Caco-2 (cell line): ENCODE measurements at regions not wholly inside any gene's neighbourhood (a gene's known extent, or its start where the extent isn't known, plus 50 kb on each side); places are given as distances from the start of the nearest gene placed in this dataset.

Source experiments
- BruUV-seq: library from RNA; stranded (reverse); fragments of 400-500 nt; replicated peaks from 2 replicates; lab custom pipeline; 2021; lab: Mats Ljungman, UMichigan
- CTCF ChIA-PET: fragments of 300-600 bp; sonication (Branson Sonifier 250); formaldehyde crosslinking; loops from one replicate; lab custom pipeline; 2022; ENCODE audit warnings: antibody characterized with exemption; lab: Charles Lee
- POLR2A ChIA-PET: fragments of 300-600 bp; sonication (Branson Sonifier 250); formaldehyde crosslinking; loops from one replicate; lab custom pipeline; 2022; ENCODE audit warnings: antibody characterized with exemption; lab: Charles Lee
- DNase-seq, 2 experiments: peaks; one replicate each; pipeline versions ENCODE4 v3.0.0 to v3.0.0-alpha.2; 2020 to 2022
- H3K27me3 ChIP-seq: replicated peaks from 2 replicates; pipeline ENCODE4 v1.6.0; 2011; ENCODE audit warnings: low read length; ENCODE audit not compliant: control insufficient read depth, insufficient read depth
- H3K36me3 ChIP-seq: 2 replicates; pipeline ENCODE4 v1.5.1; 2011; ENCODE audit warnings: low read length; ENCODE audit not compliant: control insufficient read depth, insufficient read depth
- H3K4me1 ChIP-seq: fragments of 250-450 bp; sonication (Bioruptor Pico); 2 replicates; pipeline ENCODE4 v1.5.1; 2020; ENCODE audit warnings: mild to moderate bottlenecking
- H3K4me3 ChIP-seq: 2 replicates; pipeline ENCODE4 v1.5.1; 2011; ENCODE audit warnings: low read depth, mild to moderate bottlenecking, control low read depth, low read length
- H3K9me3 ChIP-seq: fragments of 250-450 bp; sonication (Bioruptor Pico); 2 replicates; pipeline ENCODE4 v1.5.1; 2020; ENCODE audit warnings: mild to moderate bottlenecking, moderate library complexity
- H3K27ac Mint-ChIP-seq: one replicate; pipeline ENCODE4 v1.8.0; 2022; ENCODE audit warnings: mixed read lengths; ENCODE audit not compliant: unreplicated experiment
- H3K27me3 Mint-ChIP-seq: one replicate; pipeline ENCODE4 v1.8.0; 2022; ENCODE audit warnings: mixed read lengths; ENCODE audit not compliant: insufficient read depth, unreplicated experiment
- H3K36me3 Mint-ChIP-seq: one replicate; pipeline ENCODE4 v1.8.0; 2022; ENCODE audit warnings: mild to moderate bottlenecking, mixed read lengths; ENCODE audit not compliant: insufficient read depth, unreplicated experiment
- H3K4me1 Mint-ChIP-seq: one replicate; pipeline ENCODE4 v1.8.0; 2022; ENCODE audit warnings: low read depth, mixed read lengths; ENCODE audit not compliant: unreplicated experiment
- H3K4me3 Mint-ChIP-seq: one replicate; pipeline ENCODE4 v1.8.0; 2022; ENCODE audit warnings: mild to moderate bottlenecking, moderate library complexity, mixed read lengths; ENCODE audit not compliant: unreplicated experiment
- H3K9me3 Mint-ChIP-seq: one replicate; pipeline ENCODE4 v1.8.0; 2022; ENCODE audit warnings: mixed read lengths; ENCODE audit not compliant: unreplicated experiment
- intact Hi-C: fragments of 100-400 bp; cut with micrococcal nuclease; formaldehyde crosslinking; loops from one replicate; pipeline ENCODE4 v1.10.0; 2022; ENCODE audit not compliant: unreplicated experiment
- TF ChIP-seq, protein P1 (sequence below), 2 experiments: fragments of 200-600 bp in 1 of 2; IDR thresholded peaks; 1 replicate in 1 of 2; 2 replicates in 1 of 2; pipeline versions ENCODE4 v1.5.1 to v1.8.0; 2011 to 2022; ENCODE audit warnings: antibody characterized with exemption in 1 of 2, control low read depth in 1 of 2, inconsistent platforms in 1 of 2, low read depth in 1 of 2, low read length in 1 of 2, mild to moderate bottlenecking in 1 of 2, moderate library complexity in 1 of 2; ENCODE audit not compliant: insufficient read depth in 1 of 2, severe bottlenecking in 1 of 2, unreplicated experiment in 1 of 2

DNA sequence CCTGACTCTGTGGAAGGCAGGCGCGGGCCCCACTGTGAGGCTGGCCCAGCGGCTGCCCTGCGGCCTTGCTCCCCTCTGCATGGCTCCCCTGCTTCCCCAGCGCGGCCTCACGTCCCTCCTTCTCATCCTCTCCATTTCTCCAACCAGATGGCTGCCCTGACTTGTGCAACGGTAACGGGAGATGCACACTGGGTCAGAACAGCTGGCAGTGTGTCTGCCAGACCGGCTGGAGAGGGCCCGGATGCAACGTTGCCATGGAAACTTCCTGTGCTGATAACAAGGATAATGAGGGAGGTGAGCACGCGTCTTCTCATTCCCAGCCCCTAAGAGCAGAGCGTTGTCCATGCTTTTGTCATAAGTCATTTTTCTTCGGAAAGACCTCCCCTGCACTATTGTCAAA is 129.0 kb upstream of the WWC1 start:
- CTCF ChIA-PET: no interaction called here
- Histone ChIP-seq H3K4me3 (no peak overlapping the region), H3K27me3 (no peaks in the 10 kb centered on the region), H3K9me3 (no peaks in the 10 kb centered on the region), H3K4me1 (no peaks in the 10 kb centered on the region), H3K36me3 (no peaks in the 10 kb centered on the region)
- POLR2A ChIA-PET: no interaction called here
- no peak overlapping the region for H3K27ac Mint-ChIP-seq
- DNase-seq: no peak
- H3K36me3 Mint-ChIP-seq: no peaks in the 10 kb centered on the region
- H3K9me3 Mint-ChIP-seq: no peaks in the 10 kb centered on the region
- no TSS peak for BruUV-seq
- no peaks in the 10 kb centered on the region for H3K4me1 Mint-ChIP-seq
- peaks cover 16% of the 10 kb centered on the region for H3K27me3 Mint-ChIP-seq
- no peak overlapping the region for H3K4me3 Mint-ChIP-seq
- intact Hi-C loops: no loop called here
- TF ChIP-seq, protein P1, sequence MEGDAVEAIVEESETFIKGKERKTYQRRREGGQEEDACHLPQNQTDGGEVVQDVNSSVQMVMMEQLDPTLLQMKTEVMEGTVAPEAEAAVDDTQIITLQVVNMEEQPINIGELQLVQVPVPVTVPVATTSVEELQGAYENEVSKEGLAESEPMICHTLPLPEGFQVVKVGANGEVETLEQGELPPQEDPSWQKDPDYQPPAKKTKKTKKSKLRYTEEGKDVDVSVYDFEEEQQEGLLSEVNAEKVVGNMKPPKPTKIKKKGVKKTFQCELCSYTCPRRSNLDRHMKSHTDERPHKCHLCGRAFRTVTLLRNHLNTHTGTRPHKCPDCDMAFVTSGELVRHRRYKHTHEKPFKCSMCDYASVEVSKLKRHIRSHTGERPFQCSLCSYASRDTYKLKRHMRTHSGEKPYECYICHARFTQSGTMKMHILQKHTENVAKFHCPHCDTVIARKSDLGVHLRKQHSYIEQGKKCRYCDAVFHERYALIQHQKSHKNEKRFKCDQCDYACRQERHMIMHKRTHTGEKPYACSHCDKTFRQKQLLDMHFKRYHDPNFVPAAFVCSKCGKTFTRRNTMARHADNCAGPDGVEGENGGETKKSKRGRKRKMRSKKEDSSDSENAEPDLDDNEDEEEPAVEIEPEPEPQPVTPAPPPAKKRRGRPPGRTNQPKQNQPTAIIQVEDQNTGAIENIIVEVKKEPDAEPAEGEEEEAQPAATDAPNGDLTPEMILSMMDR (IDR thresholded peaks at IDR 0.05; ENCODE audit: insufficient read depth in 1 of 2, low read depth in 1 of 2, low read length in 1 of 2, severe bottlenecking in 1 of 2, unreplicated experiment in 1 of 2): no peak

DNA sequence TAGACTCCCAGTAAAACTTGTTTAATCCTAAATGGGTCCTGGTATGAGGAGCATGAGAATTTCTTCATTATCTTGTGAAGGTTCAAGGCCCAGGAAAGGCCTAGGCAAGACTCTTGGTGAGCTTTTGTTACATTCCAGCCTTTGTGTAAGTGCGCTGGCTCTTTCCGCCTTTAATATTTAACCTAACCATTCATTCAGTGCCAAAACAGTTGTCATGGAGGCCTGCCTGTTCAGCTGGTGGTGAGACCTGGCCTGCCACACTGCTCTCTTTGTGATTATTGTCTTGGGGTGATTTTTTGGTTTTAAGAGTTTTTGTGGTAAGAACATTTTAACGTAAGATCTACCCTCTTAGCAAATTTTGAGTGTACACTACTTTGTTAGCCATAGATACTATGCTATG is 127.5 kb upstream of the WWC1 start:
- BruUV-seq: no TSS peak
- intact Hi-C loops: no loop called here
- H3K36me3 ChIP-seq: no peaks in the 10 kb centered on the region
- H3K4me1 ChIP-seq: no peaks in the 10 kb centered on the region
- ChIA-PET POLR2A (no interaction called here), CTCF (no interaction called here)
- no peaks in the 10 kb centered on the region for H3K27me3 ChIP-seq
- TF ChIP-seq, protein P1 (IDR thresholded peaks at IDR 0.05; ENCODE audit: insufficient read depth in 1 of 2, low read depth in 1 of 2, low read length in 1 of 2, severe bottlenecking in 1 of 2, unreplicated experiment in 1 of 2): no peak
- H3K9me3 Mint-ChIP-seq: no peaks in the 10 kb centered on the region
- H3K9me3 ChIP-seq: no peaks in the 10 kb centered on the region
- no peaks in the 10 kb centered on the region for H3K4me1 Mint-ChIP-seq
- no peak for DNase-seq
- no peak overlapping the region for H3K4me3 ChIP-seq
- peaks cover 14% of the 10 kb centered on the region for H3K27me3 Mint-ChIP-seq
- H3K36me3 Mint-ChIP-seq: no peaks in the 10 kb centered on the region
- H3K27ac Mint-ChIP-seq: no peak overlapping the region
- H3K4me3 Mint-ChIP-seq: no peak overlapping the region

GRCh38 chr5:168165221-168165914 is 126.1 kb upstream of the WWC1 start:
- no peak for DNase-seq
- H3K36me3 ChIP-seq: no peaks in the 10 kb centered on the region
- TF ChIP-seq, protein P1 (IDR thresholded peaks at IDR 0.05; ENCODE audit: insufficient read depth in 1 of 2, low read depth in 1 of 2, low read length in 1 of 2, severe bottlenecking in 1 of 2, unreplicated experiment in 1 of 2): no peak
- CTCF ChIA-PET: no interaction called here
- Mint-ChIP-seq H3K9me3 (no peaks in the 10 kb centered on the region), H3K36me3 (no peaks in the 10 kb centered on the region), H3K4me1 (no peaks in the 10 kb centered on the region), H3K4me3 (no peak overlapping the region), H3K27me3 (peaks cover 18% of the 10 kb centered on the region), H3K27ac (no peak overlapping the region)
- H3K27me3 ChIP-seq: no peaks in the 10 kb centered on the region; the same call in 1 of the 2 replicates
- no peak overlapping the region for H3K4me3 ChIP-seq
- intact Hi-C loops: no loop called here
- H3K4me1 ChIP-seq: no peaks in the 10 kb centered on the region
- BruUV-seq: no TSS peak
- POLR2A ChIA-PET: no interaction called here
- no peaks in the 10 kb centered on the region for H3K9me3 ChIP-seq
